ENCODE measurements at regions not wholly inside any gene's neighbourhood (a gene's known extent, or its start where the extent isn't known, plus 50 kb on each side); places are given as distances from the start of the nearest gene placed in this dataset.
A peak's percentile ranks its signal among the peaks of the same experiment; 100 is the strongest.

- no peak for DNase-seq (ENCODE audit: low spot score)
Observed at GRCh38 chr2:240226672-240227537, 86.4 kb upstream of the OTOS start.

- no peak for DNase-seq (ENCODE audit: low spot score)
Observed at GRCh38 chr2:240227538-240228428, 87.3 kb upstream of the OTOS start.

- no peak for DNase-seq (ENCODE audit: low spot score)
Observed at GRCh38 chr2:240229005-240229404, 88.5 kb upstream of the OTOS start.

GRCh38 chr2:240229603-240230235 lies 89.3 kb upstream of the OTOS start:
- DNase-seq (ENCODE audit: low spot score) = no peak

GRCh38 chr2:240230291-240230931 lies 90.0 kb upstream of the OTOS start:
- no peak for DNase-seq (ENCODE audit: low spot score)

GRCh38 chr2:240231838-240232244 lies 91.4 kb upstream of the OTOS start:
- DNase-seq (ENCODE audit: low spot score) = no peak

GRCh38 chr2:240232264-240232915 lies 91.9 kb upstream of the OTOS start:
- no peak for DNase-seq (ENCODE audit: low spot score)

GRCh38 chr2:240232961-240233884 lies 92.8 kb upstream of the OTOS start:
- peak; percentile 92 for DNase-seq (ENCODE audit: low spot score)

GRCh38 chr2:240233885-240234502 lies 93.5 kb upstream of the OTOS start:
- no peak for DNase-seq (ENCODE audit: low spot score)

- DNase-seq (ENCODE audit: low spot score) = no peak
Observed at GRCh38 chr2:240234503-240234951, 94.1 kb upstream of the OTOS start.

GRCh38 chr2:240235149-240235803 lies 94.8 kb upstream of the OTOS start:
- DNase-seq (ENCODE audit: low spot score) = no peak

GRCh38 chr2:240235811-240236210 lies 95.4 kb upstream of the OTOS start:
- no peak for DNase-seq (ENCODE audit: low spot score)

- DNase-seq (ENCODE audit: low spot score) = no peak
Observed at GRCh38 chr2:240236217-240237111, 96.0 kb upstream of the OTOS start.

- DNase-seq (ENCODE audit: low spot score) = no peak
Observed at GRCh38 chr2:240237609-240238174, 97.2 kb upstream of the OTOS start.

GRCh38 chr2:240238201-240238600 lies 97.7 kb upstream of the OTOS start:
- no peak for DNase-seq (ENCODE audit: low spot score)

GRCh38 chr2:240238786-240239185 lies 98.3 kb upstream of the OTOS start:
- no peak for DNase-seq (ENCODE audit: low spot score)

GRCh38 chr2:240239325-240239724 lies 98.9 kb upstream of the OTOS start:
- no peak for DNase-seq (ENCODE audit: low spot score)

All from germinal center (tissue), 1 donor.